Uterus (tissue), 3 donors: ENCODE measurements at regions not wholly inside any gene's neighbourhood (a gene's known extent, or its start where the extent isn't known, plus 50 kb on each side); places are given as distances from the start of the nearest gene placed in this dataset. TPM values are rescaled to one million over a fixed set of nuclear protein-coding genes. Genes with fewer than 3 reads are reported as not detected.

Experiments
- DNase-seq, 2 donors: peaks; one replicate each; pipeline ENCODE4 v3.0.0-alpha.2; 2019 to 2020
- H3K27ac ChIP-seq, 2 donors: fragments of 200-600 bp; sonication (generic); 1 replicate in 1 of 2; 2 replicates in 1 of 2; pipeline ENCODE4 v1.5.1; 2016 to 2018
- H3K27me3 ChIP-seq, 2 donors: fragments of 200-600 bp; sonication (generic); one replicate each; pipeline ENCODE4 v1.5.1; 2018 to 2019; ENCODE audit warnings: control low read depth in 1 of 2
- H3K36me3 ChIP-seq, 2 donors: fragments of 200-600 bp; sonication (generic); one replicate each; pipeline ENCODE4 v1.5.1; 2019; ENCODE audit warnings: control low read depth in 1 of 2
- H3K4me1 ChIP-seq, 2 donors: fragments of 200-600 bp; sonication (generic); one replicate each; pipeline ENCODE4 v1.5.1; 2018 to 2019; ENCODE audit warnings: control low read depth in 1 of 2
- H3K4me3 ChIP-seq, 2 donors: fragments of 200-600 bp; sonication (generic); 1 replicate in 1 of 2; 2 replicates in 1 of 2; pipeline ENCODE4 v1.5.1; 2018 to 2019; ENCODE audit warnings: mild to moderate bottlenecking in 1 of 2
- H3K9me3 ChIP-seq, 2 donors: fragments of 200-600 bp; sonication (generic); one replicate each; pipeline ENCODE4 v1.5.1; 2019; ENCODE audit warnings: control low read depth in 1 of 2
- POLR2A ChIP-seq, 2 donors: fragments of 450-650 bp; IDR thresholded peaks; one replicate each; pipeline ENCODE4 v1.6.1; 2016; ENCODE audit warnings: antibody characterized with exemption in 2 of 2, mild to moderate bottlenecking in 1 of 2, moderate library complexity in 1 of 2
- intact Hi-C: fragments of 100-400 bp; cut with DNase I; formaldehyde crosslinking; loops from one replicate; pipeline ENCODE4 v1.15.1; 2023; ENCODE audit warnings: low total_unique reads
- small RNA-seq: library from RNA; depleted of rRNA; stranded (forward); fragments of <200 nt; gene quantifications from one replicate; pipeline ENCODE3, GENCODE V24; 2016
- TF ChIP-seq, protein P1 (sequence below), 4 experiments: fragments of 200-600 bp in 2 of 4; fragments of 450-650 bp in 2 of 4; sonication (generic) in 2 of 4; IDR thresholded peaks; one replicate each; pipeline ENCODE4 v1.5.1; 2016 to 2019; ENCODE audit warnings: antibody characterized with exemption in 4 of 4, mild to moderate bottlenecking in 2 of 4, moderate library complexity in 1 of 4
- donor health status: DM: yes; HTN: yes; CAD: no.

DNA sequence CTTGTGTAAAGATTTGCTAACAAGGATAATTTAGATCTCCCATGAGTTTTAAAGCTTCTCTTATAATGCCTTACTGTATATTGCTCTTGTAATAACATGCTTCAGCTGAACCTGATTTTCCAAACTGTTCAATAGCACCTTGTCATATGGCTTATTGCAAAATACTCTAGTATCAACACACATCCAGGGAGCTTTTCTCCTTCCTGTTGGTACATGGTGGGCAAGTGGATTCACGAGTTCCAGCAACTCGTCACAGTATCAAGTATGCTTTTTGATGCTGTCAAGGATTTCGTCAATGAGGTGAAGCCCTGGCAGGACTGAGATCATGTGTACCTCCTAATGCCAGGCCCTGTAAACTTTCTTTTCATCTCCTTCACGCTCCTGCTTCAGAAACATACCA, 59.5 kb upstream of the ITPRID2 start:
- Histone ChIP-seq H3K4me1 (no peaks in the 10 kb centered on the region), H3K36me3 (no peaks in the 10 kb centered on the region), H3K4me3 (no peak overlapping the region), H3K27me3 (no peaks in the 10 kb centered on the region), H3K9me3 (no peaks in the 10 kb centered on the region), H3K27ac (no peak overlapping the region)
- intact Hi-C loops, result no loop called here
- DNase-seq, result no peak
- TF ChIP-seq POLR2A (IDR thresholded peaks at IDR 0.05), result no peak
- TF ChIP-seq, protein P1, sequence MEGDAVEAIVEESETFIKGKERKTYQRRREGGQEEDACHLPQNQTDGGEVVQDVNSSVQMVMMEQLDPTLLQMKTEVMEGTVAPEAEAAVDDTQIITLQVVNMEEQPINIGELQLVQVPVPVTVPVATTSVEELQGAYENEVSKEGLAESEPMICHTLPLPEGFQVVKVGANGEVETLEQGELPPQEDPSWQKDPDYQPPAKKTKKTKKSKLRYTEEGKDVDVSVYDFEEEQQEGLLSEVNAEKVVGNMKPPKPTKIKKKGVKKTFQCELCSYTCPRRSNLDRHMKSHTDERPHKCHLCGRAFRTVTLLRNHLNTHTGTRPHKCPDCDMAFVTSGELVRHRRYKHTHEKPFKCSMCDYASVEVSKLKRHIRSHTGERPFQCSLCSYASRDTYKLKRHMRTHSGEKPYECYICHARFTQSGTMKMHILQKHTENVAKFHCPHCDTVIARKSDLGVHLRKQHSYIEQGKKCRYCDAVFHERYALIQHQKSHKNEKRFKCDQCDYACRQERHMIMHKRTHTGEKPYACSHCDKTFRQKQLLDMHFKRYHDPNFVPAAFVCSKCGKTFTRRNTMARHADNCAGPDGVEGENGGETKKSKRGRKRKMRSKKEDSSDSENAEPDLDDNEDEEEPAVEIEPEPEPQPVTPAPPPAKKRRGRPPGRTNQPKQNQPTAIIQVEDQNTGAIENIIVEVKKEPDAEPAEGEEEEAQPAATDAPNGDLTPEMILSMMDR (IDR thresholded peaks at IDR 0.05), result no peak

DNA sequence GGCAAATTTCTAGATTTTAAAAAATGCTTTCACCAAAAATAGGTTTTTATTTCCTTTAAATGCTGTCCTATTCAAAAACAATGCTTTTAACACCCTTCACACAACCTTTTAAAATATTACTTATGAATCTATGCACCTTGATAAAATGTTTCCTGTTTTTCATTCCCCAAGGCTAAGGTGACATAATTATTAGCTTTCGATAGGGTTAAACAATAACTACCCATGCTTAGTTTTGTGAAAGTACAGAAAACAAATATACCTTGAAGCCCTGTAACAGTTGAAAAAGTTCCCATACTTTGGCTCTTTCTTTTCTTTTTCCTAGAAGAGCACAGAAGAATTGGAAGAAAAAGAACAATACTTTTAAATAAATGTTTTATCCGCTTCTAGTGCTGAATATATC, 54.9 kb upstream of the ITPRID2 start:
- intact Hi-C loops, result no loop called here
- no peak for DNase-seq
- no peaks in the 10 kb centered on the region for H3K36me3 ChIP-seq
- TF ChIP-seq, protein P1 (IDR thresholded peaks at IDR 0.05), result no peak
- no peak for TF ChIP-seq POLR2A (IDR thresholded peaks at IDR 0.05)
- no peak overlapping the region for H3K27ac ChIP-seq
- no peaks in the 10 kb centered on the region for H3K9me3 ChIP-seq
- no peaks in the 10 kb centered on the region for H3K4me1 ChIP-seq
- no peak overlapping the region for H3K4me3 ChIP-seq
- no peaks in the 10 kb centered on the region for H3K27me3 ChIP-seq

DNA sequence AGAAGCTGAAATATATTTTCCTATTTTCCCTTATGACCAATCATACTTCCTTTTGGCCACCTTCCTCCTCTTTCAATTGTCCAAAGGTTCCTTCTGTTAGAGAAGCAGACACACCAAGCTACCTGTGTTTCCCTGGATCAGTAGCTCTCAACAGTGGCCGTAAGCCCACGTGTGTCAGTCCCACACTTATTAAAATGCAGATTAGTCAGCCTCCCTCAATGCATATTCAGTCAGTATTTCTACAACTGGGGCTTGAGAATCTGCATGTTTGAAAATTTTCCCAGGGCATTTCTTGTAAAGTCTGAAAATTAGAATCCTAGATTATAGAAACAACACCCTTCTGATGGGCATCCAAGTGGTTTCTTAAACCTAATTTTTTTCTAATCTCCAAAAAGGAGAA, 54.0 kb upstream of the ITPRID2 start:
- Histone ChIP-seq H3K36me3 (no peaks in the 10 kb centered on the region), H3K27ac (no peak overlapping the region), H3K9me3 (no peaks in the 10 kb centered on the region), H3K27me3 (no peaks in the 10 kb centered on the region), H3K4me1 (no peaks in the 10 kb centered on the region), H3K4me3 (no peak overlapping the region)
- DNase-seq, result no peak
- intact Hi-C loops, result no loop called here
- no peak for TF ChIP-seq POLR2A (IDR thresholded peaks at IDR 0.05)
- TF ChIP-seq, protein P1 (IDR thresholded peaks at IDR 0.05), result no peak

DNA sequence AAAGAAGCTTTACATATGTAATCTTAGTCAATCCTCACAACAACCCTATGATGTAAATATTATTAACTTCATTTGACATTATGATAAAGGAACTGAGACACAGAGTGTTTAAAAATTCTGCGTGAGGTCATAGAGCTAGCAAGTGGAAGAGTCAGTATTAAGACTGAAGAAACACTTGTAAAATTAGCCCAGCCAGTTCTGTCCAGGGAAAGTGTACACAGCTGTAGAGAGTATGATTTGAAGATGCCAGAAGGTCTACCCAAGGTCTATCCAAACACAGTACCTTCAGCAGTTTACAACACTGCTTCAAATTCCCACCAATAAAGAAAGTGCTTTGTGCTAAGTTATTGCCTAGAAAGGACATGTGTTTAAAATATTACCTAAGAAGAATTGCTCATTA, 51.7 kb upstream of the ITPRID2 start:
- TF ChIP-seq POLR2A (IDR thresholded peaks at IDR 0.05), result no peak
- TF ChIP-seq, protein P1 (IDR thresholded peaks at IDR 0.05), result no peak
- Histone ChIP-seq H3K9me3 (no peaks in the 10 kb centered on the region), H3K27me3 (no peaks in the 10 kb centered on the region), H3K36me3 (no peaks in the 10 kb centered on the region), H3K4me1 (no peaks in the 10 kb centered on the region), H3K4me3 (no peak overlapping the region), H3K27ac (no peak overlapping the region)
- no peak for DNase-seq
- intact Hi-C loops, result no loop called here

DNA sequence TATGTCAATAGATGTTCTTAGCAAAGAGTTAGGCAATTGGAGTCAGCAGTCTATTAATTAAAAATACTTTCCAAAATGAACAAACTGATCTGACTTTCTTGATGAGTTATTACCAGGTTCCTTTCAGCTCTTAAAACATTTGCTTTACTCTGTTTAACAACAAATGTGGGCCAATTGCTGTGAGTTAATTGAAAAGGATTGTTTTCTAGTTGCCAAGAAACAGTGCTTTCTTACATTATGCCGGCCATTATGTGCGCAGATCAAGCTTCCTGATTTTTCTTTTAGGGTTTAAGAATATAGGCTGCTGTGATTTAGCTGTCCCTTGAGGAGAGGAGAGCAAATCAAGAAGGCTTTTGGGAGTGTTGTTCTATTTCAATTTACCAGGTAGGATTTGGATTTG, 50.5 kb upstream of the ITPRID2 start:
- DNase-seq, result no peak
- H3K27me3 ChIP-seq, result no peaks in the 10 kb centered on the region
- TF ChIP-seq POLR2A (IDR thresholded peaks at IDR 0.05), result no peak
- TF ChIP-seq, protein P1 (IDR thresholded peaks at IDR 0.05), result no peak
- H3K4me3 ChIP-seq, result no peak overlapping the region
- no peaks in the 10 kb centered on the region for H3K9me3 ChIP-seq
- no peaks in the 10 kb centered on the region for H3K4me1 ChIP-seq
- no peak overlapping the region for H3K27ac ChIP-seq
- intact Hi-C loops, result no loop called here
- H3K36me3 ChIP-seq, result no peaks in the 10 kb centered on the region

Small RNA genes in the stretch of these regions (small RNA-seq; reads per million reads assigned to genes)
- gene RNU6ATAC19P, result not detected
